Lower leg skin (tissue), 3 donors: ENCODE measurements at regions not wholly inside any gene's neighbourhood (a gene's known extent, or its start where the extent isn't known, plus 50 kb on each side); places are given as distances from the start of the nearest gene placed in this dataset.

Experiments
- POLR2A ChIP-seq, 2 donors: fragments of 450-650 bp; IDR thresholded peaks; one replicate each; pipeline ENCODE4 v1.6.1; 2016 to 2017; ENCODE audit warnings: antibody characterized with exemption in 2 of 2, mild to moderate bottlenecking in 1 of 2, moderate library complexity in 1 of 2
- TF ChIP-seq, protein P1 (sequence below), 3 donors: fragments of 450-650 bp; IDR thresholded peaks; one replicate each; pipeline ENCODE4 v1.5.1; 2016; ENCODE audit warnings: antibody characterized with exemption in 3 of 3, mild to moderate bottlenecking in 3 of 3, moderate library complexity in 2 of 3

GRCh38 chr4:20078644-20079043 is 173.1 kb upstream of the SLIT2 start:
- TF ChIP-seq, protein P1, sequence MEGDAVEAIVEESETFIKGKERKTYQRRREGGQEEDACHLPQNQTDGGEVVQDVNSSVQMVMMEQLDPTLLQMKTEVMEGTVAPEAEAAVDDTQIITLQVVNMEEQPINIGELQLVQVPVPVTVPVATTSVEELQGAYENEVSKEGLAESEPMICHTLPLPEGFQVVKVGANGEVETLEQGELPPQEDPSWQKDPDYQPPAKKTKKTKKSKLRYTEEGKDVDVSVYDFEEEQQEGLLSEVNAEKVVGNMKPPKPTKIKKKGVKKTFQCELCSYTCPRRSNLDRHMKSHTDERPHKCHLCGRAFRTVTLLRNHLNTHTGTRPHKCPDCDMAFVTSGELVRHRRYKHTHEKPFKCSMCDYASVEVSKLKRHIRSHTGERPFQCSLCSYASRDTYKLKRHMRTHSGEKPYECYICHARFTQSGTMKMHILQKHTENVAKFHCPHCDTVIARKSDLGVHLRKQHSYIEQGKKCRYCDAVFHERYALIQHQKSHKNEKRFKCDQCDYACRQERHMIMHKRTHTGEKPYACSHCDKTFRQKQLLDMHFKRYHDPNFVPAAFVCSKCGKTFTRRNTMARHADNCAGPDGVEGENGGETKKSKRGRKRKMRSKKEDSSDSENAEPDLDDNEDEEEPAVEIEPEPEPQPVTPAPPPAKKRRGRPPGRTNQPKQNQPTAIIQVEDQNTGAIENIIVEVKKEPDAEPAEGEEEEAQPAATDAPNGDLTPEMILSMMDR (IDR thresholded peaks at IDR 0.05): no peak
- TF ChIP-seq POLR2A (IDR thresholded peaks at IDR 0.05): no peak
